ENCODE measurements at regions not wholly inside any gene's neighbourhood (a gene's known extent, or its start where the extent isn't known, plus 50 kb on each side); places are given as distances from the start of the nearest gene placed in this dataset.
"Not testable (repeated sequence)": the region's sequence is repeated elsewhere in the genome, so short reads cannot be mapped to it uniquely, and the experiment has no call there.

- ATAC-seq: no peak
- TF ChIP-seq ZFP30 (CRISPR knock-in tag; IDR thresholded peaks at IDR 0.05): no peak
- no peak for TF ChIP-seq SNAI2 (CRISPR knock-in tag; IDR thresholded peaks at IDR 0.05)
- TF ChIP-seq ZNF70 (CRISPR knock-in tag; IDR thresholded peaks at IDR 0.05): no peak
- no peak for TF ChIP-seq TCF4 (CRISPR knock-in tag; IDR thresholded peaks at IDR 0.05; ENCODE audit: borderline replicate concordance)
- TF ChIP-seq ZNF565 (CRISPR knock-in tag; conservative IDR thresholded peaks at IDR 0.05; ENCODE audit: low read depth): no peak
- TF ChIP-seq CREB5 (CRISPR knock-in tag; IDR thresholded peaks at IDR 0.05; ENCODE audit: low read depth): no peak
- TF ChIP-seq RARB (CRISPR knock-in tag; IDR thresholded peaks at IDR 0.05): no peak
- no peak for TF ChIP-seq POU6F1 (CRISPR knock-in tag; IDR thresholded peaks at IDR 0.05; ENCODE audit: borderline replicate concordance, low read depth)
- TF ChIP-seq ZFP3 (CRISPR knock-in tag; IDR thresholded peaks at IDR 0.05): no peak
- no peak for TF ChIP-seq ARNTL (CRISPR knock-in tag; IDR thresholded peaks at IDR 0.05; ENCODE audit: borderline replicate concordance, low read depth)
- TF ChIP-seq OSR1 (CRISPR knock-in tag; IDR thresholded peaks at IDR 0.05): no peak
- no peak for TF ChIP-seq CSDC2 (CRISPR knock-in tag; IDR thresholded peaks at IDR 0.05)
- TF ChIP-seq TSHZ2 (CRISPR knock-in tag; IDR thresholded peaks at IDR 0.05): no peak
- no peak for TF ChIP-seq ZNF8 (CRISPR knock-in tag; IDR thresholded peaks at IDR 0.05)
- TF ChIP-seq PATZ1 (CRISPR knock-in tag; IDR thresholded peaks at IDR 0.05; ENCODE audit: borderline replicate concordance): no peak
- no peak for TF ChIP-seq TOX (CRISPR knock-in tag; IDR thresholded peaks at IDR 0.05; ENCODE audit: borderline replicate concordance)
- TF ChIP-seq CSRNP3 (CRISPR knock-in tag; IDR thresholded peaks at IDR 0.05): no peak
- TF ChIP-seq PPARA (CRISPR knock-in tag; IDR thresholded peaks at IDR 0.05; ENCODE audit: borderline replicate concordance): no peak
Measured at GRCh38 chr1:238690415-238690814, 696.0 kb upstream of the CHRM3 start.

GRCh38 chr1:238684576-238684975, 701.8 kb upstream of the CHRM3 start:
- not testable (repeated sequence) for ATAC-seq

GRCh38 chr1:238681451-238681850, 704.9 kb upstream of the CHRM3 start:
- ATAC-seq: no peak

More at GRCh38 chr1:238681451-238681850, 704.9 kb upstream of the CHRM3 start:
- TF ChIP-seq TSHZ2 (CRISPR knock-in tag; IDR thresholded peaks at IDR 0.05) (no peak), POU6F1 (CRISPR knock-in tag; IDR thresholded peaks at IDR 0.05; ENCODE audit: borderline replicate concordance, low read depth) (no peak), ESRRG (CRISPR knock-in tag; IDR thresholded peaks at IDR 0.05) (no peak), ZFP3 (CRISPR knock-in tag; IDR thresholded peaks at IDR 0.05) (no peak), CSDC2 (CRISPR knock-in tag; IDR thresholded peaks at IDR 0.05) (no peak), ISL1 (CRISPR knock-in tag; IDR thresholded peaks at IDR 0.05) (no peak), ARNTL (CRISPR knock-in tag; IDR thresholded peaks at IDR 0.05; ENCODE audit: borderline replicate concordance, low read depth) (no peak), BACH2 (CRISPR knock-in tag; IDR thresholded peaks at IDR 0.05; ENCODE audit: borderline replicate concordance) (no peak), TOX (CRISPR knock-in tag; IDR thresholded peaks at IDR 0.05; ENCODE audit: borderline replicate concordance) (no peak), ZNF70 (CRISPR knock-in tag; IDR thresholded peaks at IDR 0.05) (no peak)

All from SK-N-SH treated with all-trans-retinoic acid at 6 μM for 48 hours (cell line).